ENCODE measurements at regions not wholly inside any gene's neighbourhood (a gene's known extent, or its start where the extent isn't known, plus 50 kb on each side); places are given as distances from the start of the nearest gene placed in this dataset.
A peak's percentile ranks its signal among the peaks of the same experiment; 100 is the strongest.

DNA sequence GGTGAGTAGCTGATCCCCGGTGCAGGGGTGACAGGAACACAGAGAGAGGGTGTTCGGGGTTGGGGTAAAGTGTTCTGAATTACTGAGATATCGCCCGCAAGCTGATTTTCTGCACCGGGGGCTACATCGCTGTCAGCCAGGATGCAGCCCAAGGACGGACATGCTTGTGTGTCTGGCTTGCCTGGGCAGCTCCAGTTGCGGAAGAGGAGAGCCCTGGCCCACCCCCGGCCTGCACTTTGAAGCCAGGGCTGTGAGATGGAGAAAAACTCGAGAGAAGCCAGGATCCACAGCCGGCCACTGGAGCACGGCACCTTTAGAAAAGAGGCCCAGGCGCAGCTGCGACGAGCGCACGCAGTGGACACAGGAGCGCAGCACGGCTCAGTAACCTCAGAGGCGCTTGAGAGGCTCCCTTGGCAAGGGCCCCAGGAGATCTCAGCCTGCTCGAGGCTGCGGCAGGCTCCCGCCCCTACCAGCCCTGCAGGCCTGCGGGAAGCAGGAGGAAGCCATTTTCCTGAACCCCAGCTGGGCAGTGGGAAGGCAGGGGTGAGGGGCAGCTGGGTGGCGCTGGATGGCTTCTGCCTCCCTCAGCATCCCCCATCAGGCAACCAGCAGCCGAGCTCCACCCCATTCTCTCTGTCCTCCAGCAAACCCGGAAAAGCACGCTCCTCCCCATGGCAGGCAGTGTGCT, 59.2 kb downstream of the C9orf50 start:
- POLR2A ChIA-PET = interaction anchor here (0.8 to 1.2 kb wide), 2 partner anchors 10 kb away, joined by 3 read pairs; no protein-coding TSS in a partner anchor
- Mint-ChIP-seq H3K4me3 (no peak overlapping the region), H3K36me3 (no peaks in the 10 kb centered on the region), H3K27me3 (no peaks in the 10 kb centered on the region), H3K4me1 (peaks cover 0 to 5% (median 1%) of the 10 kb centered on the region in 4 donors), H3K9me3 (no peaks in the 10 kb centered on the region), H3K27ac (peak overlapping the region in 2 of 10 donors; percentile 59 to 62)
- DNase-seq (peak in 1 of 10 donors; percentile 21), ATAC-seq (no peak)

DNA sequence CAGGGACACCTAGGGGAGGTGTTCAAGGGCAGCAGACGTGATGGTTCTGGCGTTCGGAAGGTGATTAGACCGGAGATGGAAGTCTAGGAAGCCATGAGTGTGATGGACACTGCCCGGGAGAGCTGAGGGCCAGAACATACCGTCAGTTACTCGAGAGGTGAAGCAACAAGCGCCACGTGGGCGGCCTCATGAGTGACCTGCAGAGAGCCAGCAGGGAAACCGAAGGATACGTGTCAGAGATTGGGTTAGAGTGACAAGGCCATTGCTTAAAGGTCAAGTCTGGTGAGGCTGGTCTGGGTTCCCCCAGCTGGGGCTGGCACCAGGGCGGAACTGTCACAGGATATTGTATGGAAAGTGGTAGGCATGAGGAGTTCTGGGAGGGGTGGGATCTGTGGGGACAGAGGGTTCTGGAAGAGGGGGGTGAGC, 60.0 kb downstream of the C9orf50 start:
- Mint-ChIP-seq H3K4me1 (peaks cover 0 to 9% (median 2%) of the 10 kb centered on the region in 4 donors), H3K9me3 (no peaks in the 10 kb centered on the region), H3K4me3 (no peak overlapping the region), H3K27me3 (no peaks in the 10 kb centered on the region), H3K27ac (peak overlapping the region in 2 of 10 donors; percentile 59 to 74), H3K36me3 (no peaks in the 10 kb centered on the region)
- DNase-seq (peak in 1 of 10 donors; percentile 36), ATAC-seq (no peak)
- POLR2A ChIA-PET = interaction anchor here (0.7 to 0.8 kb wide), 2 partner anchors 11 to 25 kb away, joined by 3 to 5 read pairs; no protein-coding TSS in a partner anchor

DNA sequence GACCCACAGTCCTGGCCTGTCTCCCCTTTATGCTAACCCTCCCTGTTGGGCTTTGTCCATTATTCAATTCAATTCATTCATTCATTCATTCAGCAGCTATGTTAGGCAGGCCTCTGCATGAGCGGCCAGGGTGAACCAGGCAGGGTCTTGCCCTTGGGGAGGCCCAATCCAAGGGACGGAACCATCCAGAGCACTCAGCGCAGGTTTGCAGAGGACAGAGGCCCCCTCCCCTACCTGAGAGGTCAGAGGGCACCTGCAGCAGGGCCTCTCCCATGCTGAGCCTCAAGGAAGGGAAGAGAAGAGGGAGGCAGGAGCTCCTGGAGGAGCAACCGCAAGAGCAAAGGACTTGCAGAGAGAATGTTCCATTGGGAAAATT, 61.4 kb downstream of the C9orf50 start:
- no peak for ATAC-seq
- peaks cover 0 to 9% (median 2%) of the 10 kb centered on the region in 4 donors for H3K4me1 Mint-ChIP-seq
- no peak overlapping the region for H3K27ac Mint-ChIP-seq
- peak in 1 of 10 donors; percentile 4 for DNase-seq
- H3K9me3 Mint-ChIP-seq = no peaks in the 10 kb centered on the region
- no peaks in the 10 kb centered on the region for H3K36me3 Mint-ChIP-seq
- no peak overlapping the region for H3K4me3 Mint-ChIP-seq
- H3K27me3 Mint-ChIP-seq = no peaks in the 10 kb centered on the region
- POLR2A ChIA-PET = interaction anchor here (0.7 kb wide), 1 partner anchor 132 kb away, joined by 3 read pairs; no protein-coding TSS in a partner anchor

DNA sequence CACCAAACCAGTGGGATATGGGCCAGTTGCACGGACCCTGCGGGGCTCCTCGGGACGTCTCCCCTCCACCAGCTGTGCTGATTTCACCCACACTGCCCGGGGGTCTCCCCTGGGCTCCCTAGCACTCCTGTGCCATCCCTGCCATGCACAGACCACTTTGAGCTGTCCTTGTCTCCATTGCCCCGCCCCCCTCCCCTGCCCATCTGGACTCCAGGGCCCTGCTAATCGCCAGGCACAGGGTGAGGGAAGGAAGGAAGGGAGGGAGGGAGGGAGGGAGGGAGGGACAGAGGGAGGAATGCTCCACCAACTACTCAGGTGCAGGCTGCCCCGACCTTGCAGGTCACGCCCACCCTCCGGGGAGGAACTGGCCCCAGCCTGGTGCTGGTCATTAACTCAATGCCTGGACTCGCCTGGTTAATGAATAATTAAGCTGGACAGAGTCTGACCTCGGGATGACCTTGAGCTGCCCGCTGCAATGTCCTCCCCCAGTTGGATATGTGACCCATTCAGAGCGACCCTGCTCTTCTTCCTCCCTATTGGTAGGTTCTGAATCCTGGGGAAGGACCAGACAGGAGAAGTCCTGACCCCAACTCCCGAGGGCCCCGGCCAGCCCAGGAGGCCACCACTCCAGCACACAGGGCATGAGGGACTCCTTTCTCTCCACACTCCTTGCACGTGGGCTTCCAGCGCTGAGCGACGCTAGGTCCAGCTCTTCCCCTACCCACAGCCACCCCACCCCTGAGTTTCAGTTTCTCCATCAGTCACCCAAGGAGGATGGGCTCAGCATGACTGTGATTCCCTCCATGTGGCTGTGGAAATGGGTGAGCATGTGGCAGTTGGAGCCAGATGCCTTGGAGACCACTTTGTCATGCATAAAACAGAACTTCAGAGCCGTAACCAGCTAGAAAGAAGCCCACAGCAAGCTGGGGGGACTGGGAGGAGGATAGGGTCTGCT, 62.1 kb downstream of the C9orf50 start:
- Mint-ChIP-seq H3K27me3 (no peaks in the 10 kb centered on the region), H3K9me3 (no peaks in the 10 kb centered on the region), H3K4me3 (no peak overlapping the region), H3K4me1 (peaks cover 0 to 9% (median 2%) of the 10 kb centered on the region in 4 donors), H3K27ac (no peak overlapping the region), H3K36me3 (no peaks in the 10 kb centered on the region)
- DNase-seq = peak in 1 of 10 donors; percentile 32
- POLR2A ChIA-PET = no interaction called here
- no peak for ATAC-seq

DNA sequence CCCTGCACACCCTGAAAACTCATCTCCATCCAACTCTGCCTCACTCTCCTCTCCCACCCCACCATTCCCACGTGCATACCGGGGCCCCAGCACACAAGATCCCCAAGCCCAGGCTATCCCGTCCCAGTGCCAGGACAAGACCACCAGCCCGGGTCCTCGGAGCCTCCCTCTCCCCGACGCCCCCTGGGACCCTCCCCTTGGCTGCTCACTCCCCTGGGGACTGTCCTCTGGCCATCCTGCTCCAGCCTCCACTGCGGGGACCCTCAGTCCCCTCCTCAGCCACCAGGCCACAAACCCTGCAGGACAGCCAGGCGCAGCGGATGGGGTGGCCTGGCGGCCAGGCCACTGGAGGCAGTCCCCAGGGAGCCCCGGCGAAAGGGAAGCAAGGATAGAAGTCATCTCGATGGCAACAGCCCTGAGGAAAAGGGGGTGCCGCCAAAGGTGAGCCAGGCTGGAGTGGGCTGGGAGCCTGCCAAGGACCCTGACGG, 62.8 kb downstream of the C9orf50 start:
- no peak overlapping the region for H3K27ac Mint-ChIP-seq
- DNase-seq = peak in 1 of 10 donors; percentile 9
- no peaks in the 10 kb centered on the region for H3K9me3 Mint-ChIP-seq
- H3K4me1 Mint-ChIP-seq = peaks cover 0 to 9% (median 2%) of the 10 kb centered on the region in 4 donors
- peaks cover 0 to 3% (median 0%) of the 10 kb centered on the region in 5 donors for H3K27me3 Mint-ChIP-seq
- no peaks in the 10 kb centered on the region for H3K36me3 Mint-ChIP-seq
- ATAC-seq = no peak
- POLR2A ChIA-PET = no interaction called here
- peak overlapping the region in 1 of 10 donors; percentile 11 for H3K4me3 Mint-ChIP-seq

DNA sequence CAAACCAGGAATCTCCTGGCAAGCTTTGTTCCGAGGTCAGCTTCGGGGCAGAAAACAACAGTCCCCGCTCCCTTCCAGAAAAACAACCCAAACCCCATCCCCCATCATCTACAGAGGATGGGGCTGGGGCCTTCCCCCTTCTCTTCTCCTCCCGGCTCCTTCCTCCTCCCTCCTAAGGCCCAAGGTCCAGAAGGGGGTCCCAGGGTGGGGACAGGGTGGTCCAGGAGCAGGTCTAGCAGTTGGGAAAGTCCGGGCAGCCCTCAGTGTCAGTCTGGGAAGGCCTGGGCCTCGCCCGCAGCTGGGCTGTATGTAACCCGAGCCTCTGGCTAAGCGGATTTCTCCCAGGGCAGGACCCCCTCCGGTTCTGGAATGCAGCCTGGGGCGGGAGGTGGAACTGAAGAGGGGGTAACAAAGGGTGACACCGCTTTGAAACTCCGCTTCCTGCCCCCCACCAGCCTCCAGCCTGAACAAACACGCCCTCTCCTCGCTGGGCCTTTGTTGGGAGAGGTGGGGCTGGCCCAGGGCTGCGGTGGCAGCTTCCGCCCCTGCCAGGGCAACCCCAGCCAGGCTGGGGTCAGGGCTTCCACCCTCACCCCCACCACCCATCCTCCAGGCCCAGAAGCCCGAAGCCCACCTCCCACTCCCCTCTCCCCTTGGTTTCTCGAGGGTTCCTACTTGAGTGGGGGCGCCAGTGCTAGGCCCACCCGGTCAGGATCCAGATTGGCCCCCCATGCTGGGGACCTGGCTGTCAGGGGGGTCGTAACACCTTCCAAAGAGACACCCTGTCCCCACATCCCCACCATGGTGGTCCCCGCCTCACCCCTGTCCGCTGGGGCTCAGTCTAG, 63.5 kb downstream of the C9orf50 start:
- H3K4me3 Mint-ChIP-seq = peak overlapping the region in 2 of 10 donors; percentile 11 to 14
- peaks cover 0 to 9% (median 2%) of the 10 kb centered on the region in 4 donors for H3K4me1 Mint-ChIP-seq
- POLR2A ChIA-PET = no interaction called here
- DNase-seq (peak in 1 of 10 donors; percentile 58), ATAC-seq (peak; percentile 39 to 57)
- no peaks in the 10 kb centered on the region for H3K9me3 Mint-ChIP-seq
- H3K27ac Mint-ChIP-seq = no peak overlapping the region
- no peaks in the 10 kb centered on the region for H3K36me3 Mint-ChIP-seq
- H3K27me3 Mint-ChIP-seq = peaks cover 0 to 3% (median 0%) of the 10 kb centered on the region in 5 donors

DNA sequence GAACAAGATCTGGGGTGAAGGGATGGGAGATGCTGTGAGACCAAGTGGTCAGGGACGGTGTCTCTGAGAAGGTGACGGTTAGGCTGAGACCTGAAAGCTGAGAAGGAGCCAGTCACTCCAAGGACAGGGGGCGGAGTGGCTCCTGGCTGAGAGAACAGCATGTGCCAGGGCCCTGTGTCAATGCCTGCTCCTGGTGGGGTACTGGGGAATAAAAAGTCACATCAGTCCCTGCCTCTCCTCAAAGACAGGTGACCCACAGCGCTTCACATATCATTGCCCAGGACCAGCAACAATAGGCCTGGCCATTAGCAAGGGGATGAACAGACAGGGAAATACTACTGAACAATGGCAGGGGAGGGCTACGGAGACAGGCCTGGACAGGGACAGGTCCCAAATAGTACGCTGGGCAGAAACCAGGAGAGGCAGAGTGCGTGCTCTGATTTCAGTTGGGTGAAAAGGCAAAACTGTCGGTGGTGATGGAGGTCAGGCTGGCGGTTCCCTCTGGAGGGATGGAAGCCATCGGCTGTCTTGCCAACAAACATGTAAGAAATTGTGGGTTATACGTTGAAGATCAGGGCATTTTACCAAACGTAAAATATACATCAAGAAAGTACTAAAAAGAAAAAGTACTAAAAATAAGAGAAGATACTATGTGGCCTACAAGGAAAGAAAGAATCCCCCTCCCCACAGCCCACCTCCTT, 64.3 kb downstream of the C9orf50 start:
- Mint-ChIP-seq H3K27me3 (peaks cover 0 to 9% (median 5%) of the 10 kb centered on the region in 5 donors), H3K9me3 (no peaks in the 10 kb centered on the region), H3K4me1 (peaks cover 0 to 9% (median 4%) of the 10 kb centered on the region in 4 donors), H3K36me3 (no peaks in the 10 kb centered on the region), H3K27ac (peak overlapping the region in 3 of 10 donors; percentile 25 to 49 (median 27)), H3K4me3 (peak overlapping the region in 1 of 10 donors; percentile 41)
- DNase-seq = peak in 1 of 10 donors; percentile 2
- POLR2A ChIA-PET = no interaction called here
- no peak for ATAC-seq

DNA sequence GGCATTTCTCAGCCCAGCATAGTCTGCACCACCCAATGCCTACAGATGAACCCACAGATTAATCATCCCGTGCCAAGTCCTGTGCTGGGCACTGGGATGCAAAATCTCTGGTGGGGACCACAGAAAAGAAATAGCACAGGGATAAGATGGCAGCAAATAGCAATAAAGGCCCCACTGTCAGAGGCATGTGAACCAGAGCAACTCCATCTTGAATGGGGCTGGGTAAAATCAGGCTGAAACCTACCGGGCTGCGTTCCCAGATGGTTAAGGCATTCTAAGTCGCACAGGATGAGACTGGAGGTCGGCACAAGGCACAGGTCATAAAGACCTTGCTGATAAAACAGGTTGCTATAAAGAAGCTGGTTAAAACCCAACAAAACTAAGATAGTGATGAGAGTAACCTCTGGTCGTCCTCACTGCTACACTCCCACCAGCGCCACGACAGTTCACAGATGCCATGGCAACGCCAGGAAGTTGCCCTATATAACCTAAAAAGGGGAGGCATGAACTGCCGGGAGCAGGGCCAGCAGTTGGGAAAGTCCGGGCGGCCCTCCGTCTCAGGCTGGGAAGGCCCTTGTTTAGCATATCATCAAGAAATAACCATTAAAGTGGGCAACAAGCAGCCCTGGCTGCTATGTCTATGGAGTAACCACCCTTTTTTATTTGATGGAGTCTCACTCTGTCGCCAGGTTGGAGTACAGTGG, 65.2 kb downstream of the C9orf50 start:
- H3K27me3 Mint-ChIP-seq = peaks cover 5 to 18% (median 14%) of the 10 kb centered on the region in 5 donors
- DNase-seq (no peak), ATAC-seq (no peak)
- POLR2A ChIA-PET = no interaction called here
- H3K36me3 Mint-ChIP-seq = no peaks in the 10 kb centered on the region
- no peak overlapping the region for H3K27ac Mint-ChIP-seq
- H3K9me3 Mint-ChIP-seq = no peaks in the 10 kb centered on the region
- H3K4me3 Mint-ChIP-seq = no peak overlapping the region
- H3K4me1 Mint-ChIP-seq = peaks cover under 1 to 10% (median 5%) of the 10 kb centered on the region in 4 donors

DNA sequence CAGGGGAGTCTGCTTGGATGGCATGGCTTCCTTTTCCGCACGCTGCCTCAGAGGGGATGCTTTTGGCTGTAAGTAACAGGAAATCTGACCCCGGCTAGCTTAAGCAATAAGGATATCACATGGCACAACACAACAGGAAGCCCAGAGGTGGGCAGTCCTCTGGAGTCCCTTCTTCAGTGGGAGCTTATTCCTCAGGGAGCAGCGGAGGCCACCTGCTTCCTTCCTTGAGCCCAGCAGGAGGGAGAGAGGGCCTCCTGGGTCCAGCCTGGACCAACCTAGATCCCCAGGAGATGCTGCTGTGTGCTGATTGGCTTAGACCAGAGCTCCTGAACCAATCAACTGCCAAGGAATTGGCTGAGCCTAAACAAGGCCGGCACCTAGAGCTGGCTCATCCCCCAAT, 66.3 kb downstream of the C9orf50 start:
- no peaks in the 10 kb centered on the region for H3K9me3 Mint-ChIP-seq
- H3K4me1 Mint-ChIP-seq = peaks cover 6 to 13% (median 8%) of the 10 kb centered on the region in 4 donors
- ATAC-seq (no peak), DNase-seq (no peak)
- peaks cover 8 to 23% (median 17%) of the 10 kb centered on the region in 5 donors for H3K27me3 Mint-ChIP-seq
- POLR2A ChIA-PET = interaction anchor here (0.7 to 1.1 kb wide), 2 partner anchors 26 to 408 kb away, joined by 3 read pairs; no protein-coding TSS in a partner anchor
- no peak overlapping the region for H3K27ac Mint-ChIP-seq
- H3K36me3 Mint-ChIP-seq = no peaks in the 10 kb centered on the region
- H3K4me3 Mint-ChIP-seq = no peak overlapping the region

DNA sequence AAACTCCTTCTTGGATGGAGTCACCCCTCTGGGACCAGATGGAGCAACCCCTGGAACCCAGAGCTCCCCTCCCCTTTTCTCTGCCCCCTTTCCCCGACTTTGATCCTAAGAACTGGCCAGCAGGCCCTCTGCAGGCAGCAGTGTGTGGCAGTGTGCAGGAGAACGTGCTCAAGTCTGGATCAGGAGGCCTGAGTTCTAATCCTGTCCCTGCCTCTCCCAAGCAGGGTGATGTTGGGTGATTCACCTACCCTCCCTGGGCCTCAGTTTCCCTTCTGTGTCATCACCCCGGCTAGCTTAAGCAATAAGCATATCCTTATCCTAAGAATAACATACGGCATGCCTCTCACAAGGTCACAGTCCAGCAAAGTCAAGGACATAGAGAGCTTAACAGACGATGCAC, 67.6 kb downstream of the C9orf50 start:
- Mint-ChIP-seq H3K4me3 (no peak overlapping the region), H3K27ac (no peak overlapping the region), H3K27me3 (peaks cover 11 to 36% (median 26%) of the 10 kb centered on the region in 5 donors), H3K4me1 (peaks cover 10 to 17% (median 13%) of the 10 kb centered on the region in 4 donors), H3K36me3 (no peaks in the 10 kb centered on the region), H3K9me3 (no peaks in the 10 kb centered on the region)
- POLR2A ChIA-PET = interaction anchor here (1.1 kb wide), 1 partner anchor 27 kb away, joined by 3 read pairs; no protein-coding TSS in a partner anchor
- DNase-seq = no peak
- ATAC-seq = no peak

DNA sequence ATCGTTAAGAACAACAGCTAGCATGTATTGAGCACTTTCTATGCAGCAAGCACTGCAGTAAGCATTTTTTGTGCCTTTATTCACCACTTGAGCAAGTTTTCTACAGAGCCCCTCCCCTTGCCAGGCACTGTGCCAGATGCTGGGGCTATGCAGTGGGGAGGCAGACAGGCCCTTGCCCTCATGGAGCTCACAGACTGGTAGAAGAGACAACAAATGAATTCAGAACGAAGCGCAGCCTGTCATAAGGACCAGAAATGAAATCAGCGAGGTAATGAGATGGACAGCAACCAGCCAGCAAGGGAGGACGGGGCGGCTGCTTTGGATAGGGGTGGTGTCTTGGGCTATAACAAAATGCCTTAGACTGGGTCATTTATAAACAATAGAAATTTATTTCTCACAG, 68.8 kb downstream of the C9orf50 start:
- H3K4me3 Mint-ChIP-seq = no peak overlapping the region
- POLR2A ChIA-PET = interaction anchor here (0.6 to 1.3 kb wide), 4 partner anchors 15 to 287 kb away, joined by 3 to 5 read pairs (median 3); no protein-coding TSS in a partner anchor

More for the DNA sequence above, 68.8 kb downstream of the C9orf50 start:
- Mint-ChIP-seq H3K36me3 (no peaks in the 10 kb centered on the region), H3K27me3 (peaks cover 11 to 36% (median 26%) of the 10 kb centered on the region in 5 donors), H3K9me3 (no peaks in the 10 kb centered on the region), H3K4me1 (peaks cover 8 to 15% (median 13%) of the 10 kb centered on the region in 4 donors), H3K27ac (no peak overlapping the region)
- DNase-seq (no peak), ATAC-seq (no peak)
